GM12878 (cell line): ENCODE measurements at regions not wholly inside any gene's neighbourhood (a gene's known extent, or its start where the extent isn't known, plus 50 kb on each side); places are given as distances from the start of the nearest gene placed in this dataset.

ENCODE experiments used
- ATAC-seq: fragments of 200-7000 bp; cut with Tn5 transposase; 3 replicates; pipeline ENCODE4 v1.9.1; 2020; ENCODE audit warnings: mild to moderate bottlenecking, moderate library complexity
- BruUV-seq: library from RNA; stranded (reverse); fragments of 400-500 nt; replicated peaks from 2 replicates; lab custom pipeline; 2021; lab: Mats Ljungman, UMichigan
- CTCF ChIA-PET: fragments of 300-600 bp; sonication (Branson Sonifier 250); formaldehyde crosslinking; extraction: SDS; loops from one replicate; lab custom pipeline; 2021; ENCODE audit warnings: inconsistent platforms; lab: Yijun Ruan, JAX
- POLR2A ChIA-PET: fragments of 350-600 bp; formaldehyde crosslinking; extraction: SDS; loops from one replicate; lab custom pipeline; 2021; ENCODE audit warnings: inconsistent platforms; lab: Charles Lee
- RAD21 ChIA-PET: fragments of 300-600 bp; sonication (Branson Sonifier 250); formaldehyde crosslinking; loops from one replicate; lab custom pipeline; 2023; ENCODE audit warnings: antibody characterized with exemption; ENCODE audit not compliant: unreplicated experiment; lab: Charles Lee
- SMC1A ChIA-PET: fragments of 300-600 bp; sonication (Branson Sonifier 250); formaldehyde crosslinking; loops from one replicate; lab custom pipeline; 2023; ENCODE audit not compliant: unreplicated experiment, uncharacterized antibody; lab: Charles Lee
- DNase-seq: peaks from one replicate; pipeline ENCODE4 v3.0.0-alpha.2; 2011; ENCODE audit warnings: low read depth, low spot score
- FAIRE-seq: peaks from 3 replicates; lab custom pipeline; 2011; peaks lifted over from hg19 to GRCh38; lab: Jason Lieb, UNC
- H2AFZ ChIP-seq: 2 replicates; pipeline ENCODE4 v1.6.0; 2011; ENCODE audit warnings: low read depth, low read length, control low read depth; ENCODE audit not compliant: control insufficient read depth
- H3K27ac ChIP-seq: 2 replicates; pipeline ENCODE4 v1.5.1; 2011; ENCODE audit warnings: control low read depth; ENCODE audit not compliant: control insufficient read depth, insufficient read depth
- H3K27me3 ChIP-seq, 2 experiments: replicated peaks in 1 of 2; 2 replicates each; pipeline versions ENCODE4 v1.6.0 to v1.6.1; 2011; ENCODE audit warnings: low read length in 1 of 2; ENCODE audit not compliant: control insufficient read depth in 2 of 2, insufficient read depth in 2 of 2
- H3K36me3 ChIP-seq, 2 experiments: 2 replicates each; pipeline ENCODE4 v1.5.1; 2011; ENCODE audit warnings: low read length in 1 of 2; ENCODE audit not compliant: control insufficient read depth in 2 of 2, insufficient read depth in 2 of 2
- H3K4me1 ChIP-seq: 2 replicates; pipeline ENCODE4 v1.6.1; 2011; ENCODE audit warnings: mild to moderate bottlenecking, low read length, moderate library complexity, mixed read lengths; ENCODE audit not compliant: control insufficient read depth, insufficient read depth
- H3K4me2 ChIP-seq: 2 replicates; pipeline ENCODE4 v1.6.0; 2011; ENCODE audit warnings: control low read depth; ENCODE audit not compliant: control insufficient read depth, insufficient read depth
- H3K4me3 ChIP-seq: fragments of 200-600 bp; sonication (generic); 2 replicates; pipeline ENCODE4 v1.5.1; 2016
- H3K79me2 ChIP-seq: 2 replicates; pipeline ENCODE4 v1.6.0; 2011; ENCODE audit warnings: low read length; ENCODE audit not compliant: control insufficient read depth, insufficient read depth
- H3K9ac ChIP-seq: 2 replicates; pipeline ENCODE4 v1.8.0; 2011; ENCODE audit warnings: low read length, control low read depth, mixed read lengths; ENCODE audit not compliant: control insufficient read depth, insufficient read depth
- H3K9me3 ChIP-seq: replicated peaks from 3 replicates; pipeline ENCODE4 v1.5.1; 2011; ENCODE audit warnings: mild to moderate bottlenecking, low read length; ENCODE audit not compliant: control insufficient read depth, insufficient read depth
- H4K20me1 ChIP-seq: 2 replicates; pipeline ENCODE4 v1.6.0; 2011; ENCODE audit not compliant: control insufficient read depth, insufficient read depth
- BACH1 ChIP-seq: fragments of 450-650 bp; IDR thresholded peaks from 2 replicates; pipeline ENCODE4 v1.6.1; 2017; ENCODE audit warnings: mild to moderate bottlenecking, borderline replicate concordance
- CBFB ChIP-seq: IDR thresholded peaks from 2 replicates; pipeline ENCODE4 v1.6.1; 2016; ENCODE audit warnings: antibody characterized with exemption, low read depth
- CEBPZ ChIP-seq: fragments of 150-350 bp; IDR thresholded peaks from 2 replicates; pipeline ENCODE4 v1.6.1; 2016; ENCODE audit warnings: low read depth, low read length
- CHD4 ChIP-seq: fragments of 200-600 bp; sonication (generic); IDR thresholded peaks from 2 replicates; pipeline ENCODE4 v1.6.1; 2016; ENCODE audit warnings: mild to moderate bottlenecking
- CUX1 ChIP-seq: IDR thresholded peaks from 2 replicates; pipeline ENCODE4 v1.6.1; 2012; ENCODE audit warnings: improper control_type of control experiment, low read depth, low read length; ENCODE audit not compliant: insufficient replicate concordance
- KDM1A ChIP-seq: fragments of 200-600 bp; sonication (generic); IDR thresholded peaks from 2 replicates; pipeline ENCODE4 v1.6.1; 2016; ENCODE audit warnings: borderline replicate concordance
- NBN ChIP-seq: fragments of 450-650 bp; IDR thresholded peaks from 2 replicates; pipeline ENCODE4 v1.6.1; 2016
- PAX8 ChIP-seq: fragments of 450-650 bp; IDR thresholded peaks from 2 replicates; pipeline ENCODE4 v1.6.1; 2017; ENCODE audit warnings: mild to moderate bottlenecking, moderate library complexity
- SRF ChIP-seq, 2 experiments: IDR thresholded peaks; 2 replicates each; pipeline ENCODE4 v1.6.1; 2011; ENCODE audit warnings: low read depth in 2 of 2, low read length in 2 of 2, mild to moderate bottlenecking in 1 of 2, moderate library complexity in 1 of 2
- SUPT20H ChIP-seq: IDR thresholded peaks from 2 replicates; pipeline ENCODE4 v1.6.1; 2011; ENCODE audit warnings: low read depth, mild to moderate bottlenecking, low read length, moderate library complexity, borderline replicate concordance; ENCODE audit not compliant: control insufficient read depth
- ZBTB40 ChIP-seq: fragments of 450-650 bp; IDR thresholded peaks from 2 replicates; pipeline ENCODE4 v1.6.1; 2016; ENCODE audit warnings: mild to moderate bottlenecking, moderate library complexity, borderline replicate concordance
- WGBS: methylation state at CpG from one replicate; pipeline ENCODE4 v1.1.6; 2016; ENCODE audit warnings: low lambda C conversion rate; ENCODE audit not compliant: insufficient replicate concordance, insufficient coverage; ENCODE audit errors: missing lambda C conversion rate; 5-methylcytosine and 5-hydroxymethylcytosine counted together
- in situ Hi-C: fragments of 300-500 bp; cut with MboI; formaldehyde crosslinking; loops from 9 replicates; pipeline ENCODE4 v1.14.3; 2018; ENCODE audit warnings: mixed read lengths
- intact Hi-C: fragments of 100-400 bp; cut with micrococcal nuclease; formaldehyde crosslinking; loops from one replicate; pipeline ENCODE4 v1.14.2; 2022; ENCODE audit not compliant: unreplicated experiment

GRCh38 chr1:100607628-100608240 lies 69.8 kb downstream of the GPR88 start:
- no peak for ATAC-seq
- 42% methylated on average over 1 of the region's 1 CpG for WGBS
- TF ChIP-seq ZBTB40 (no peak), SUPT20H (no peak), CBFB (no peak), PAX8 (no peak), KDM1A (no peak), CUX1 (no peak), CHD4 (no peak), CEBPZ (no peak), BACH1 (no peak), SRF (IDR thresholded peaks at IDR 0.05; ENCODE audit: low read depth in 2 of 2, low read length in 2 of 2) (no peak), NBN (no peak)

More at GRCh38 chr1:100607628-100608240, 69.8 kb downstream of the GPR88 start:
- ChIA-PET CTCF (interaction anchor here (1.1 to 2.9 kb wide), 8 partner anchors 11 to 801 kb away, joined by 3 to 32 read pairs (median 4); no protein-coding TSS in a partner anchor), RAD21 (interaction anchor here (1.2 to 3.0 kb wide), 3 partner anchors 13 to 260 kb away, joined by 5 to 23 read pairs (median 5); no protein-coding TSS in a partner anchor), SMC1A (interaction anchor here (1.4 to 2.3 kb wide), 3 partner anchors 121 to 263 kb away, joined by 3 to 18 read pairs (median 4); no protein-coding TSS in a partner anchor), POLR2A (no interaction called here)
- Histone ChIP-seq H3K27me3 (no peaks in the 10 kb centered on the region; a peak in 1 of 4 replicates), H3K4me2 (no peak overlapping the region), H3K9me3 (no peaks in the 10 kb centered on the region), H3K27ac (no peak overlapping the region), H3K9ac (no peak overlapping the region), H3K36me3 (no peaks in the 10 kb centered on the region), H3K4me1 (no peaks in the 10 kb centered on the region), H2AFZ (no peak overlapping the region), H3K4me3 (no peak overlapping the region), H3K79me2 (no peaks in the 10 kb centered on the region), H4K20me1 (no peaks in the 10 kb centered on the region)
- DNase-seq = no peak
- no peak for FAIRE-seq
- in situ Hi-C loops = no loop called here
- intact Hi-C loops = no loop called here
- BruUV-seq = no TSS peak
